Kidney (tissue), 13 donors: ENCODE measurements at regions not wholly inside any gene's neighbourhood (a gene's known extent, or its start where the extent isn't known, plus 50 kb on each side); places are given as distances from the start of the nearest gene placed in this dataset.

Experiments used
- DNase-seq, 5 donors: peaks; one replicate each; pipeline ENCODE4 v3.0.0-alpha.2; 2013 to 2020
- FAIRE-seq: peaks from 2 replicates; lab custom pipeline; 2012; peaks lifted over from hg19 to GRCh38; lab: Jason Lieb, UNC
- H3K27ac ChIP-seq, 2 donors: one replicate each; pipeline ENCODE4 v1.7.0; 2013; ENCODE audit warnings: low read depth in 2 of 2, low read length in 2 of 2, inconsistent platforms in 1 of 2
- H3K27me3 ChIP-seq: one replicate; pipeline ENCODE4 v1.7.1; 2013; ENCODE audit warnings: low read length, inconsistent platforms; ENCODE audit not compliant: control insufficient read depth, insufficient read depth
- H3K36me3 ChIP-seq, 3 donors: one replicate each; pipeline versions ENCODE4 v1.7.0 to v1.7.1; 2013; ENCODE audit warnings: low read length in 3 of 3, control low read depth in 1 of 3, inconsistent platforms in 1 of 3; ENCODE audit not compliant: insufficient read depth in 3 of 3, control insufficient read depth in 2 of 3
- H3K4me1 ChIP-seq, 3 donors: one replicate each; pipeline versions ENCODE4 v1.7.0 to v1.7.1; 2013; ENCODE audit warnings: low read length in 3 of 3, inconsistent platforms in 1 of 3, low read depth in 1 of 3; ENCODE audit not compliant: control insufficient read depth in 2 of 3, insufficient read depth in 2 of 3
- H3K4me3 ChIP-seq, 3 donors: one replicate each; pipeline versions ENCODE4 v1.7.0 to v1.8.1; 2013; ENCODE audit warnings: low read length in 3 of 3, control low read depth in 1 of 3, inconsistent platforms in 1 of 3
- H3K9ac ChIP-seq, 3 donors: one replicate each; pipeline versions ENCODE4 v1.7.0 to v1.7.1; 2013; ENCODE audit warnings: low read length in 3 of 3, control low read depth in 1 of 3, inconsistent platforms in 1 of 3
- H3K9me3 ChIP-seq, 3 donors: one replicate each; pipeline versions ENCODE4 v1.7.0 to v1.7.1; 2013; ENCODE audit warnings: low read length in 3 of 3, control low read depth in 1 of 3, inconsistent platforms in 1 of 3; ENCODE audit not compliant: control insufficient read depth in 2 of 3, insufficient read depth in 1 of 3
- CTCF ChIP-seq: IDR thresholded peaks from 3 replicates; pipeline ENCODE4 v1.5.1; 2012; ENCODE audit warnings: mild to moderate bottlenecking, moderate library complexity, borderline replicate concordance; ENCODE audit not compliant: insufficient read depth; ENCODE audit errors: extremely low read depth
- intact Hi-C: fragments of 100-400 bp; cut with DNase I; formaldehyde crosslinking; loops from one replicate; pipeline ENCODE4 v1.11.1; 2022
- donor health status: control.
- donor health status: control.
- donor health status: control.
- donor health status: control.
- donor health status: control.
- donor health status: DM: yes; HTN: yes; CAD: no.
- donor health status: Normal renal cell carcinoma (clear cell type).

GRCh38 chr13:89554801-89555200 lies 1792.7 kb upstream of the MIR17HG start:
- Histone ChIP-seq H3K27me3 (no peaks in the 10 kb centered on the region), H3K4me3 (no peak overlapping the region), H3K4me1 (no peaks in the 10 kb centered on the region), H3K36me3 (no peaks in the 10 kb centered on the region), H3K27ac (no peak overlapping the region), H3K9me3 (no peaks in the 10 kb centered on the region), H3K9ac (no peak overlapping the region)
- DNase-seq (no peak), FAIRE-seq (no peak)
- TF ChIP-seq CTCF: no peak
- intact Hi-C loops: no loop called here

GRCh38 chr13:89565476-89566100 lies 1781.9 kb upstream of the MIR17HG start:
- intact Hi-C loops: no loop called here
- Histone ChIP-seq H3K9me3 (no peaks in the 10 kb centered on the region), H3K36me3 (no peaks in the 10 kb centered on the region), H3K27me3 (no peaks in the 10 kb centered on the region), H3K27ac (no peak overlapping the region), H3K9ac (no peak overlapping the region), H3K4me1 (no peaks in the 10 kb centered on the region), H3K4me3 (no peak overlapping the region)
- FAIRE-seq (no peak), DNase-seq (no peak)
- no peak for TF ChIP-seq CTCF

- no peaks in the 10 kb centered on the region for H3K36me3 ChIP-seq
- DNase-seq (no peak), FAIRE-seq (no peak)
- H3K27me3 ChIP-seq: no peaks in the 10 kb centered on the region
- no peaks in the 10 kb centered on the region for H3K4me1 ChIP-seq
- no peak overlapping the region for H3K9ac ChIP-seq
- no peak overlapping the region for H3K4me3 ChIP-seq
- H3K9me3 ChIP-seq: no peaks in the 10 kb centered on the region
- no peak overlapping the region for H3K27ac ChIP-seq
- no peak for TF ChIP-seq CTCF
- intact Hi-C loops: no loop called here
These were observed 1780.5 kb upstream of the MIR17HG start for GRCh38 chr13:89567025-89567424.

GRCh38 chr13:89568276-89568675 lies 1779.2 kb upstream of the MIR17HG start:
- FAIRE-seq: no peak
- H3K4me3 ChIP-seq: no peak overlapping the region
- no peaks in the 10 kb centered on the region for H3K27me3 ChIP-seq
- no peaks in the 10 kb centered on the region for H3K4me1 ChIP-seq
- no peaks in the 10 kb centered on the region for H3K36me3 ChIP-seq
- intact Hi-C loops: no loop called here
- no peak overlapping the region for H3K27ac ChIP-seq
- H3K9ac ChIP-seq: no peak overlapping the region
- no peak for TF ChIP-seq CTCF
- no peak for DNase-seq
- H3K9me3 ChIP-seq: no peaks in the 10 kb centered on the region
